H1 (cell line): ENCODE measurements at regions not wholly inside any gene's neighbourhood (a gene's known extent, or its start where the extent isn't known, plus 50 kb on each side); places are given as distances from the start of the nearest gene placed in this dataset.
A peak's percentile ranks its signal among the peaks of the same experiment; 100 is the strongest.
"Not testable (repeated sequence)": the region's sequence is repeated elsewhere in the genome, so short reads cannot be mapped to it uniquely, and the experiment has no call there.

Experiments used
- CTCF ChIA-PET: fragments of 300-600 bp; sonication (Branson Sonifier 250); formaldehyde crosslinking; loops from one replicate; lab custom pipeline; 2021; ENCODE audit not compliant: partially characterized antibody; lab: Charles Lee
- POLR2A ChIA-PET: fragments of 300-600 bp; sonication (Branson Sonifier 250); formaldehyde crosslinking; loops from one replicate; lab custom pipeline; 2021; ENCODE audit warnings: inconsistent platforms; ENCODE audit not compliant: partially characterized antibody; lab: Charles Lee
- DNase-seq, 2 experiments: peaks; one replicate each; pipeline versions ENCODE4 v3.0.0 to v3.0.0-alpha.2; 2010 to 2022; ENCODE audit warnings: low spot score in 2 of 2, low read depth in 1 of 2, mixed read lengths in 1 of 2
- FAIRE-seq: peaks from 2 replicates; lab custom pipeline; 2011; peaks lifted over from hg19 to GRCh38; lab: Jason Lieb, UNC
- H2AFZ ChIP-seq: 2 replicates; pipeline ENCODE4 v1.8.1; 2012; ENCODE audit warnings: low read length, inconsistent platforms
- H2AK5ac ChIP-seq: 2 replicates; pipeline ENCODE4 v1.6.1; 2013; ENCODE audit warnings: low read depth, low read length
- H2BK120ac ChIP-seq: replicated peaks from 2 replicates; pipeline ENCODE3; 2013; ENCODE audit warnings: low read depth, low read length, inconsistent platforms
- H2BK12ac ChIP-seq: 2 replicates; pipeline ENCODE4 v1.6.1; 2013; ENCODE audit warnings: low read depth, low read length
- H2BK15ac ChIP-seq: 2 replicates; pipeline ENCODE4 v1.6.1; 2013; ENCODE audit warnings: low read length
- H2BK20ac ChIP-seq: 2 replicates; pipeline ENCODE4 v1.6.1; 2013; ENCODE audit warnings: low read length
- H2BK5ac ChIP-seq: 2 replicates; pipeline ENCODE4 v1.6.1; 2013; ENCODE audit warnings: low read depth, low read length
- H3K14ac ChIP-seq: 2 replicates; pipeline ENCODE4 v1.6.1; 2013; ENCODE audit warnings: inconsistent platforms; ENCODE audit not compliant: insufficient read length
- H3K18ac ChIP-seq: 2 replicates; pipeline ENCODE4 v1.6.1; 2013; ENCODE audit warnings: low read length; ENCODE audit errors: extremely low read depth
- H3K23ac ChIP-seq: 2 replicates; pipeline ENCODE4 v1.6.1; 2013; ENCODE audit warnings: inconsistent platforms; ENCODE audit not compliant: insufficient read length
- H3K23me2 ChIP-seq: 2 replicates; pipeline ENCODE4 v1.6.1; 2013; ENCODE audit warnings: low read depth, low read length
- H3K27ac ChIP-seq: 2 replicates; pipeline ENCODE4 v1.6.1; 2011; ENCODE audit warnings: low read depth, low read length, inconsistent platforms
- H3K27me3 ChIP-seq, 4 experiments: replicated peaks in 1 of 4; 1 replicate in 1 of 4; 2 replicates in 3 of 4; pipeline versions ENCODE4 v1.6.1 to v1.8.1; 2011 to 2013; ENCODE audit warnings: low read length in 3 of 4, mild to moderate bottlenecking in 3 of 4, inconsistent platforms in 2 of 4, mixed read lengths in 2 of 4, moderate library complexity in 1 of 4; ENCODE audit not compliant: control insufficient read depth in 3 of 4, insufficient read depth in 3 of 4; ENCODE audit errors: extremely low read depth in 1 of 4
- H3K36me3 ChIP-seq, 4 experiments: 2 replicates each; pipeline versions ENCODE4 v1.6.1 to v1.8.1; 2011 to 2013; ENCODE audit warnings: mild to moderate bottlenecking in 4 of 4, low read length in 3 of 4, moderate library complexity in 2 of 4, control low read depth in 1 of 4, inconsistent platforms in 1 of 4; ENCODE audit not compliant: insufficient read depth in 4 of 4, control insufficient read depth in 2 of 4
- H3K4ac ChIP-seq: replicated peaks from 2 replicates; pipeline ENCODE3; 2013; ENCODE audit warnings: low read length, low read depth, mixed read lengths, inconsistent platforms; ENCODE audit not compliant: insufficient read length
- H3K4me1 ChIP-seq, 4 experiments: replicated peaks in 1 of 4; 1 replicate in 1 of 4; 2 replicates in 3 of 4; pipeline versions ENCODE4 v1.6.1 to v1.8.1; 2011 to 2013; ENCODE audit warnings: low read length in 3 of 4, inconsistent platforms in 2 of 4, mixed read lengths in 1 of 4; ENCODE audit not compliant: insufficient read depth in 4 of 4, control insufficient read depth in 3 of 4
- H3K4me2 ChIP-seq, 2 experiments: 2 replicates each; pipeline versions ENCODE4 v1.6.1 to v1.8.1; 2011 to 2013; ENCODE audit warnings: low read depth in 2 of 2, low read length in 2 of 2, control low read depth in 1 of 2, inconsistent platforms in 1 of 2, mild to moderate bottlenecking in 1 of 2; ENCODE audit not compliant: insufficient read depth in 1 of 2
- H3K4me3 ChIP-seq, 4 experiments: fragments of 200-600, 300-600 bp in 1 of 4; sonication (generic), shearing (Covaris generic), sonication (Bioruptor Twin) in 1 of 4; 2 replicates each; pipeline versions ENCODE4 v1.5.1 to v1.8.1; 2011 to 2016; ENCODE audit warnings: low read length in 4 of 4, low read depth in 3 of 4, control low read depth in 2 of 4, inconsistent platforms in 2 of 4, mild to moderate bottlenecking in 2 of 4, mixed read lengths in 1 of 4, moderate library complexity in 1 of 4; ENCODE audit not compliant: insufficient read depth in 2 of 4; ENCODE audit errors: extremely low read depth in 1 of 4
- H3K56ac ChIP-seq: replicated peaks from 2 replicates; pipeline ENCODE3; 2013; ENCODE audit warnings: low read depth, mild to moderate bottlenecking, mixed read lengths, low read length, inconsistent platforms; ENCODE audit not compliant: insufficient read length
- H3K79me1 ChIP-seq: 2 replicates; pipeline ENCODE4 v1.6.1; 2013; ENCODE audit warnings: low read depth, low read length, control low read depth
- H3K79me2 ChIP-seq, 2 experiments: 2 replicates each; pipeline versions ENCODE4 v1.6.1 to v1.8.1; 2012 to 2013; ENCODE audit warnings: low read length in 2 of 2, mild to moderate bottlenecking in 2 of 2, inconsistent platforms in 1 of 2; ENCODE audit not compliant: insufficient read depth in 2 of 2, control insufficient read depth in 1 of 2
- H3K9ac ChIP-seq, 4 experiments: replicated peaks in 1 of 4; 1 replicate in 1 of 4; 2 replicates in 3 of 4; pipeline versions ENCODE4 v1.6.1 to v1.8.1; 2011 to 2013; ENCODE audit warnings: low read depth in 3 of 4, low read length in 3 of 4, control low read depth in 2 of 4, mild to moderate bottlenecking in 2 of 4, moderate library complexity in 2 of 4, inconsistent platforms in 1 of 4; ENCODE audit errors: extremely low read depth in 1 of 4
- H3K9me3 ChIP-seq, 2 experiments: 2 replicates each; pipeline versions ENCODE4 v1.6.1 to v1.8.1; 2012 to 2013; ENCODE audit warnings: mild to moderate bottlenecking in 2 of 2, moderate library complexity in 2 of 2, control low read depth in 1 of 2, inconsistent platforms in 1 of 2, low read depth in 1 of 2, low read length in 1 of 2, mixed read lengths in 1 of 2; ENCODE audit not compliant: insufficient read depth in 2 of 2
- H4K20me1 ChIP-seq, 2 experiments: replicated peaks in 1 of 2; 2 replicates each; pipeline versions ENCODE3 to v1.8.1; 2011 to 2013; ENCODE audit warnings: inconsistent platforms in 2 of 2, low read length in 2 of 2, mild to moderate bottlenecking in 1 of 2; ENCODE audit not compliant: insufficient read depth in 2 of 2, control insufficient read depth in 1 of 2
- H4K5ac ChIP-seq: 2 replicates; pipeline ENCODE4 v1.6.1; 2013; ENCODE audit warnings: low read length, low read depth, mixed read lengths, inconsistent platforms; ENCODE audit not compliant: insufficient read length
- H4K8ac ChIP-seq: 2 replicates; pipeline ENCODE4 v1.8.0; 2013; ENCODE audit warnings: mild to moderate bottlenecking, moderate library complexity, low read length, inconsistent platforms; ENCODE audit not compliant: insufficient read depth; ENCODE audit errors: extremely low read depth
- H4K91ac ChIP-seq: replicated peaks from 2 replicates; pipeline ENCODE3; 2013; ENCODE audit warnings: low read length, mixed read lengths, inconsistent platforms; ENCODE audit not compliant: insufficient read length
- CBX5 ChIP-seq: fragments of 300-800, 300-1000 bp; sonication (generic); IDR thresholded peaks from 2 replicates; pipeline ENCODE4 v1.7.1; 2016; ENCODE audit warnings: antibody characterized with exemption, low read length, low read depth
- RNF2 ChIP-seq: fragments of 200-900, 300-1000 bp; sonication (generic); IDR thresholded peaks from 2 replicates; pipeline ENCODE4 v1.7.1; 2016; ENCODE audit warnings: borderline replicate concordance, low read depth, mild to moderate bottlenecking, antibody characterized with exemption, low read length; ENCODE audit not compliant: poor library complexity, severe bottlenecking; ENCODE audit errors: missing control alignments
- WGBS, 2 experiments: shearing (Covaris generic) in 1 of 2; methylation state at CpG; one replicate each; pipeline versions ENCODE4 v1.1.6 to v1.1.7; 2013 to 2015; ENCODE audit warnings: low lambda C conversion rate in 2 of 2, mixed read lengths in 2 of 2, inconsistent platforms in 1 of 2, low coverage in 1 of 2, missing lambda C conversion rate in 1 of 2; ENCODE audit not compliant: insufficient replicate concordance in 2 of 2, insufficient coverage in 1 of 2, insufficient read length in 1 of 2; ENCODE audit errors: extremely low coverage in 1 of 2, missing lambda C conversion rate in 1 of 2; 5-methylcytosine and 5-hydroxymethylcytosine counted together

GRCh38 chr4:49120042-49120779, 134.1 kb downstream of the CWH43 start:
- WGBS, 2 experiments, result 58 to 100% methylated on average over 8 to 15 of the region's 15 CpGs
- H3K36me3 ChIP-seq, H3K14ac ChIP-seq, H3K4ac ChIP-seq, H2BK12ac ChIP-seq, H3K23ac ChIP-seq, H4K20me1 ChIP-seq, H2BK20ac ChIP-seq, H3K9ac ChIP-seq, H3K4me1 ChIP-seq, H3K4me3 ChIP-seq, H3K56ac ChIP-seq, H3K4me2 ChIP-seq, POLR2A ChIA-PET, H3K79me2 ChIP-seq, H2AK5ac ChIP-seq, H3K27me3 ChIP-seq, H3K18ac ChIP-seq, H4K5ac ChIP-seq, H3K27ac ChIP-seq, H2BK15ac ChIP-seq, CTCF ChIA-PET, H4K91ac ChIP-seq, FAIRE-seq, H3K79me1 ChIP-seq, H2BK120ac ChIP-seq, H4K8ac ChIP-seq, H2AFZ ChIP-seq, DNase-seq, H2BK5ac ChIP-seq: not testable (repeated sequence)
- H3K9me3 ChIP-seq, result peaks cover 31 to 59% of the 10 kb centered on the region in 2 experiments
- TF ChIP-seq RNF2, result peak; percentile 10
- TF ChIP-seq CBX5, result 0 out of 2 replicates have a peak, but pooled peaks have one; percentile 40
- H3K23me2 ChIP-seq, result peaks cover 34% of the 10 kb centered on the region; the same call in 1 of the 2 replicates
